WTC11 (cell line): ENCODE measurements at regions not wholly inside any gene's neighbourhood (a gene's known extent, or its start where the extent isn't known, plus 50 kb on each side); places are given as distances from the start of the nearest gene placed in this dataset.
A peak's percentile ranks its signal among the peaks of the same experiment; 100 is the strongest.

Source experiments
- ATAC-seq: fragments of 200-7000 bp; cut with Tn5 transposase; 2 replicates; pipeline ENCODE4 v1.10.0; 2021; ENCODE audit warnings: mild to moderate bottlenecking, moderate library complexity
- CTCF ChIA-PET: fragments of 300-600 bp; sonication (Branson Sonifier 250); formaldehyde crosslinking; loops from one replicate; lab custom pipeline; 2021; ENCODE audit warnings: antibody characterized with exemption; lab: Charles Lee
- POLR2A ChIA-PET: fragments of 350-600 bp; sonication (Branson Sonifier 250); formaldehyde crosslinking; loops from one replicate; lab custom pipeline; 2021; ENCODE audit warnings: antibody characterized with exemption; lab: Charles Lee
- DNase-seq: peaks from one replicate; pipeline ENCODE4 v3.0.0; 2021; ENCODE audit warnings: low spot score
- H3K27ac Mint-ChIP-seq: 2 replicates; pipeline ENCODE4 v1.8.0; 2021; ENCODE audit warnings: mixed read lengths
- H3K27me3 Mint-ChIP-seq: 2 replicates; pipeline ENCODE4 v1.8.0; 2021; ENCODE audit warnings: low read depth, mild to moderate bottlenecking, moderate library complexity, mixed read lengths
- H3K36me3 Mint-ChIP-seq: 2 replicates; pipeline ENCODE4 v1.8.0; 2021; ENCODE audit warnings: mixed read lengths
- H3K4me1 Mint-ChIP-seq: 2 replicates; pipeline ENCODE4 v1.8.0; 2022; ENCODE audit warnings: mixed read lengths
- H3K4me3 Mint-ChIP-seq: 2 replicates; pipeline ENCODE4 v1.8.0; 2021; ENCODE audit warnings: mild to moderate bottlenecking, moderate library complexity, mixed read lengths
- H3K9me3 Mint-ChIP-seq: 2 replicates; pipeline ENCODE4 v1.8.0; 2021; ENCODE audit warnings: mixed read lengths
- FOXJ3 ChIP-seq: sonication (generic); formaldehyde crosslinking; IDR thresholded peaks from 2 replicates; pipeline ENCODE4 v1.9.0; 2021; ENCODE audit warnings: missing genetic modification reagents, mild to moderate bottlenecking, borderline replicate concordance
- FOXK1 ChIP-seq: sonication (generic); formaldehyde crosslinking; IDR thresholded peaks from 2 replicates; pipeline ENCODE4 v1.8.0; 2022; ENCODE audit warnings: mild to moderate bottlenecking, moderate library complexity, missing genetic modification reagents
- FOXP1 ChIP-seq: sonication (generic); formaldehyde crosslinking; IDR thresholded peaks from 2 replicates; pipeline ENCODE4 v1.8.0; 2022; ENCODE audit warnings: missing genetic modification reagents, mild to moderate bottlenecking, moderate library complexity, borderline replicate concordance
- GABPB1 ChIP-seq: sonication (generic); formaldehyde crosslinking; IDR thresholded peaks from 2 replicates; pipeline ENCODE4 v1.8.1; 2023; ENCODE audit warnings: mild to moderate bottlenecking, missing genetic modification reagents
- GRHL2 ChIP-seq: fragments of 250-450 bp; sonication (Bioruptor Pico); IDR thresholded peaks from 2 replicates; pipeline ENCODE4 v1.8.0; 2022; ENCODE audit warnings: mild to moderate bottlenecking, moderate library complexity; ENCODE audit not compliant: insufficient replicate concordance, severe bottlenecking
- HMGA2 ChIP-seq: fragments of 250-450 bp; sonication (Bioruptor Pico); IDR thresholded peaks from 2 replicates; pipeline ENCODE4 v1.4.0; 2021; ENCODE audit warnings: mild to moderate bottlenecking, moderate library complexity
- JAZF1 ChIP-seq: fragments of 250-450 bp; sonication (Bioruptor Pico); IDR thresholded peaks from 2 replicates; pipeline ENCODE4 v1.9.0; 2021; ENCODE audit warnings: moderate library complexity, mild to moderate bottlenecking, inconsistent platforms
- KAT7 ChIP-seq: sonication (generic); formaldehyde crosslinking; IDR thresholded peaks from 2 replicates; pipeline ENCODE4 v1.8.1; 2023; ENCODE audit warnings: missing genetic modification reagents, mild to moderate bottlenecking, borderline replicate concordance
- RELA ChIP-seq: sonication (generic); formaldehyde crosslinking; IDR thresholded peaks from 2 replicates; pipeline ENCODE4 v1.8.1; 2022; ENCODE audit warnings: missing genetic modification reagents, mild to moderate bottlenecking, borderline replicate concordance
- TCF7 ChIP-seq: sonication (generic); formaldehyde crosslinking; IDR thresholded peaks from 2 replicates; pipeline ENCODE4 v1.8.0; 2022; ENCODE audit warnings: mild to moderate bottlenecking, low read depth, missing genetic modification reagents, moderate library complexity
- TEAD4 ChIP-seq: sonication (generic); formaldehyde crosslinking; IDR thresholded peaks from 2 replicates; pipeline ENCODE4 v1.8.0; 2022; ENCODE audit warnings: mild to moderate bottlenecking, missing genetic modification reagents
- ZNF232 ChIP-seq: sonication (generic); formaldehyde crosslinking; IDR thresholded peaks from 2 replicates; pipeline ENCODE4 v1.8.0; 2022; ENCODE audit warnings: mild to moderate bottlenecking, missing genetic modification reagents
- ZNF263 ChIP-seq: sonication (generic); formaldehyde crosslinking; IDR thresholded peaks from 2 replicates; pipeline ENCODE4 v1.8.1; 2022; ENCODE audit warnings: low read depth, mild to moderate bottlenecking, moderate library complexity, missing genetic modification reagents
- ZNF317 ChIP-seq: sonication (generic); formaldehyde crosslinking; IDR thresholded peaks from 2 replicates; pipeline ENCODE4 v1.8.1; 2023; ENCODE audit warnings: low read depth, mild to moderate bottlenecking, moderate library complexity, missing genetic modification reagents, borderline replicate concordance
- ZNF416 ChIP-seq: fragments of 250-450 bp; sonication (Bioruptor Pico); IDR thresholded peaks from 2 replicates; pipeline ENCODE4 v1.9.0; 2021; ENCODE audit warnings: mild to moderate bottlenecking, inconsistent platforms
- TF ChIP-seq, protein P1 (sequence below): sonication (generic); formaldehyde crosslinking; IDR thresholded peaks from 2 replicates; pipeline ENCODE4 v1.8.1; 2023; ENCODE audit warnings: mild to moderate bottlenecking, missing genetic modification reagents, moderate library complexity
- TF ChIP-seq, protein P2 (sequence below): fragments of 250-450 bp; sonication (Bioruptor Pico); IDR thresholded peaks from 2 replicates; pipeline ENCODE4 v1.9.0; 2021; ENCODE audit warnings: mild to moderate bottlenecking
- TF ChIP-seq, protein P3 (sequence below): sonication (generic); formaldehyde crosslinking; conservative IDR thresholded peaks from 2 replicates; pipeline ENCODE4 v1.8.1; 2022; ENCODE audit warnings: mild to moderate bottlenecking, missing genetic modification reagents
- TF ChIP-seq, protein P4 (sequence below): fragments of 250-450 bp; sonication (Bioruptor Pico); IDR thresholded peaks from 2 replicates; pipeline ENCODE4 v1.9.0; 2021; ENCODE audit warnings: moderate library complexity, mild to moderate bottlenecking, inconsistent platforms, borderline replicate concordance
- TF ChIP-seq, protein P5 (sequence below): fragments of 250-450 bp; sonication (Bioruptor Pico); conservative IDR thresholded peaks from 2 replicates; pipeline ENCODE4 v1.9.0; 2021; ENCODE audit warnings: mild to moderate bottlenecking
- TF ChIP-seq, protein P6 (sequence below): sonication (generic); formaldehyde crosslinking; IDR thresholded peaks from 2 replicates; pipeline ENCODE4 v1.8.1; 2023; ENCODE audit warnings: mild to moderate bottlenecking, missing genetic modification reagents
- TF ChIP-seq, protein P7 (sequence below): sonication (generic); formaldehyde crosslinking; IDR thresholded peaks from 2 replicates; pipeline ENCODE4 v1.8.0; 2023; ENCODE audit warnings: missing genetic modification reagents

DNA sequence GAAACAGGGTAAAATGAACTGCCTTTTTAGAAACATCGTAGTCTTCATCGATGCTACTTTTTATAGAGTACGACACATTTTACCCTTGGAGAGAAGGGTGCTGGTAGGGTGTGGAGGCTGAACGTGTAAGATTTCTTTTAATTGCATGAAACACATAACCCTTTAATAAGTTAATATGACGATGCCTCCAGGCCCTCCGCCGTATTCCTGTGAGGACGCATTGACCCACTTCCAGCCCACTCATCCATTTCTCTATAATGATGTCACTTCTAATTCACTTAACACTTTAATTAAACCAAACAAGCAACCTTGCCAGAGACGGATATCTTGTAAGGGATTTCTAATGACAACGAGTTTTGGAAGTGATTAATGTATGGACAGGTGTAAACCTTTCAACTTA, 158.7 kb downstream of the IRX2 start:
- Mint-ChIP-seq H3K27me3 (no peaks in the 10 kb centered on the region), H3K4me3 (no peak overlapping the region), H3K27ac (no peak overlapping the region), H3K36me3 (no peaks in the 10 kb centered on the region), H3K9me3 (no peaks in the 10 kb centered on the region), H3K4me1 (no peaks in the 10 kb centered on the region)
- TF ChIP-seq RELA (CRISPR knock-in tag) (no peak), FOXK1 (CRISPR knock-in tag) (no peak), ZNF263 (CRISPR knock-in tag) (no peak), ZNF317 (no peak), GABPB1 (CRISPR knock-in tag) (no peak), JAZF1 (no peak), ZNF416 (CRISPR knock-in tag) (no peak), HMGA2 (CRISPR knock-in tag) (no peak), ZNF232 (CRISPR knock-in tag) (no peak)
- TF ChIP-seq, protein P1, sequence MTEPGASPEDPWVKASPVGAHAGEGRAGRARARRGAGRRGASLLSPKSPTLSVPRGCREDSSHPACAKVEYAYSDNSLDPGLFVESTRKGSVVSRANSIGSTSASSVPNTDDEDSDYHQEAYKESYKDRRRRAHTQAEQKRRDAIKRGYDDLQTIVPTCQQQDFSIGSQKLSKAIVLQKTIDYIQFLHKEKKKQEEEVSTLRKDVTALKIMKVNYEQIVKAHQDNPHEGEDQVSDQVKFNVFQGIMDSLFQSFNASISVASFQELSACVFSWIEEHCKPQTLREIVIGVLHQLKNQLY (CRISPR knock-in tag), result no peak
- TF ChIP-seq, protein P2, sequence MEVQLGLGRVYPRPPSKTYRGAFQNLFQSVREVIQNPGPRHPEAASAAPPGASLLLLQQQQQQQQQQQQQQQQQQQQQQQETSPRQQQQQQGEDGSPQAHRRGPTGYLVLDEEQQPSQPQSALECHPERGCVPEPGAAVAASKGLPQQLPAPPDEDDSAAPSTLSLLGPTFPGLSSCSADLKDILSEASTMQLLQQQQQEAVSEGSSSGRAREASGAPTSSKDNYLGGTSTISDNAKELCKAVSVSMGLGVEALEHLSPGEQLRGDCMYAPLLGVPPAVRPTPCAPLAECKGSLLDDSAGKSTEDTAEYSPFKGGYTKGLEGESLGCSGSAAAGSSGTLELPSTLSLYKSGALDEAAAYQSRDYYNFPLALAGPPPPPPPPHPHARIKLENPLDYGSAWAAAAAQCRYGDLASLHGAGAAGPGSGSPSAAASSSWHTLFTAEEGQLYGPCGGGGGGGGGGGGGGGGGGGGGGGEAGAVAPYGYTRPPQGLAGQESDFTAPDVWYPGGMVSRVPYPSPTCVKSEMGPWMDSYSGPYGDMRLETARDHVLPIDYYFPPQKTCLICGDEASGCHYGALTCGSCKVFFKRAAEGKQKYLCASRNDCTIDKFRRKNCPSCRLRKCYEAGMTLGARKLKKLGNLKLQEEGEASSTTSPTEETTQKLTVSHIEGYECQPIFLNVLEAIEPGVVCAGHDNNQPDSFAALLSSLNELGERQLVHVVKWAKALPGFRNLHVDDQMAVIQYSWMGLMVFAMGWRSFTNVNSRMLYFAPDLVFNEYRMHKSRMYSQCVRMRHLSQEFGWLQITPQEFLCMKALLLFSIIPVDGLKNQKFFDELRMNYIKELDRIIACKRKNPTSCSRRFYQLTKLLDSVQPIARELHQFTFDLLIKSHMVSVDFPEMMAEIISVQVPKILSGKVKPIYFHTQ, result no peak
- TF ChIP-seq, protein P3, sequence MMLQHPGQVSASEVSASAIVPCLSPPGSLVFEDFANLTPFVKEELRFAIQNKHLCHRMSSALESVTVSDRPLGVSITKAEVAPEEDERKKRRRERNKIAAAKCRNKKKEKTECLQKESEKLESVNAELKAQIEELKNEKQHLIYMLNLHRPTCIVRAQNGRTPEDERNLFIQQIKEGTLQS, result no peak
- TF ChIP-seq, protein P4, sequence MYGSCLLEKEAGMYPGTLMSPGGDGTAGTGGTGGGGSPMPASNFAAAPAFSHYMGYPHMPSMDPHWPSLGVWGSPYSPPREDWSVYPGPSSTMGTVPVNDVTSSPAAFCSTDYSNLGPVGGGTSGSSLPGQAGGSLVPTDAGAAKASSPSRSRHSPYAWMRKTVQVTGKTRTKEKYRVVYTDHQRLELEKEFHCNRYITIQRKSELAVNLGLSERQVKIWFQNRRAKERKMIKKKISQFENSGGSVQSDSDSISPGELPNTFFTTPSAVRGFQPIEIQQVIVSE (CRISPR knock-in tag), result no peak
- TF ChIP-seq, protein P5, sequence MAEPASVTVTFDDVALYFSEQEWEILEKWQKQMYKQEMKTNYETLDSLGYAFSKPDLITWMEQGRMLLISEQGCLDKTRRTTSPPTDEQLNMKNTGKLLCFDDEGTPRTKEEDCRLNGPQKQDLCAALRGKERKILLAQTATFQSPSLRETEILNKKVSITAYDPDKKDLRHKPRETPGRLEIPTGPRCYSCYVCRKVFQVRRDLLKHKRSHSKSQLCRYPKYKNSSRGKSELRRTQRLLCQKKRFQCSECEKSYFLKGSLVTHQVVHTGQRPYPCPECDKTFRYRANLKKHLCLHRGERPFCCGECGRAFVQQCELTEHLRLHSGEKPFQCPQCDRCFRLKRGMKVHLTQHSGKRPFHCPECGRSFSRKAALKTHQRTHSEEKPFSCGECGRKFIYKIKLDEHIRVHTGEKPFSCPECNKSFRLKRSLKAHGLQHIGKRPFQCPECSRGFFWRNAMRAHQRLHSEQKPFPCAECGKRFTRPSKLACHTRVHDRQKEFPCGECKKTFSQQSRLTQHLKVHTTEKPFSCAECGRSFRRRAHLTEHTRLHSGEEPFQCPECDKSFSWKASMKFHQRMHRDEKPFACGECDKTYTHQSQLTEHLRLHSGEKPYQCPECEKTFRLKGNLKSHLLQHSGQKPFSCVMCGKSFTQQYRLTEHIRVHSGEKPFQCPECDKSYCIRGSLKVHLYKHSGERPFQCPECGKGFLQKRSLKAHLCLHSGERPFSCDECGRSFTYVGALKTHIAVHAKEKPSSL, result no peak
- ATAC-seq (no peak), DNase-seq (no peak)
- POLR2A ChIA-PET, result no interaction called here
- CTCF ChIA-PET, result no interaction called here

DNA sequence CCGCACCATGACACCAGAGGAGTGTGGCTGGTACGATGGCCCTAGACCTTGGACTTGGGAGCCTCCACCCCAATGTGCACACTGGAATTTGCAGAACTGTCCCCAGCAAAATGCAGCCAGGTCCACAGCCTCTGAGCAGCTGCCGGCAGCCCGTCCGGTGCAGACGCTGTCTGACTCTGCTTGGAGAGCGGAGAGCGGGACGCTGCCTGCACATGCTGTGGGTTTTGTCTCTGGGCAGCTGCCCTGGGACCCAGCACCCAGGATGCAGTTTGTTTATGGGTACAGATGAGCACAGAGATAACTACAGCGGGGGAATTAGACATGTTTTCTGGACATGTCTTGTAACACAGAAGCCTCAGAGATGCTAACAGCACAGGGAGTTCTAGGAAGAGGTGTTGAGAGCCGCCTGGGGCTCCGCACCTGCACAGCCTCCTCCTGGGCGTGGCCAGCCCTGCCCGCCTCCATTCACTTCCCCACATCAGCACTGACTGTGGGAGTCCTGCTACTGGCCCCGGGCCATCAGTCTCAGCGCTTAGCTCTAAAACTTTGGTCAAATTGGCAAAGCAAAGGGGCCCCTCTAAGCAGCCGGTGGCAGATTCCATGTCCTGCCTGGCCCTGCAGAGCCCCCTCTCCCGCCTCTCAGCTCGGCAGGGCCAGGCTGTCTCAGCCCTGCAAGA, 159.6 kb downstream of the IRX2 start:
- CTCF ChIA-PET, result no interaction called here
- no peak overlapping the region for H3K4me3 Mint-ChIP-seq
- DNase-seq (peak; percentile 32), ATAC-seq (peak; percentile 86)
- no peaks in the 10 kb centered on the region for H3K4me1 Mint-ChIP-seq
- POLR2A ChIA-PET, result no interaction called here
- H3K9me3 Mint-ChIP-seq, result no peaks in the 10 kb centered on the region
- H3K27ac Mint-ChIP-seq, result no peak overlapping the region
- H3K36me3 Mint-ChIP-seq, result no peaks in the 10 kb centered on the region
- no peaks in the 10 kb centered on the region for H3K27me3 Mint-ChIP-seq
- TF ChIP-seq TEAD4 (CRISPR knock-in tag) (no peak), FOXJ3 (CRISPR knock-in tag) (no peak), GRHL2 (CRISPR knock-in tag) (no peak), KAT7 (CRISPR knock-in tag) (no peak), TCF7 (CRISPR knock-in tag) (no peak), FOXP1 (CRISPR knock-in tag) (no peak), ZNF317 (no peak)
- TF ChIP-seq, protein P6, sequence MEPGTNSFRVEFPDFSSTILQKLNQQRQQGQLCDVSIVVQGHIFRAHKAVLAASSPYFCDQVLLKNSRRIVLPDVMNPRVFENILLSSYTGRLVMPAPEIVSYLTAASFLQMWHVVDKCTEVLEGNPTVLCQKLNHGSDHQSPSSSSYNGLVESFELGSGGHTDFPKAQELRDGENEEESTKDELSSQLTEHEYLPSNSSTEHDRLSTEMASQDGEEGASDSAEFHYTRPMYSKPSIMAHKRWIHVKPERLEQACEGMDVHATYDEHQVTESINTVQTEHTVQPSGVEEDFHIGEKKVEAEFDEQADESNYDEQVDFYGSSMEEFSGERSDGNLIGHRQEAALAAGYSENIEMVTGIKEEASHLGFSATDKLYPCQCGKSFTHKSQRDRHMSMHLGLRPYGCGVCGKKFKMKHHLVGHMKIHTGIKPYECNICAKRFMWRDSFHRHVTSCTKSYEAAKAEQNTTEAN (CRISPR knock-in tag), result no peak
- TF ChIP-seq, protein P7, sequence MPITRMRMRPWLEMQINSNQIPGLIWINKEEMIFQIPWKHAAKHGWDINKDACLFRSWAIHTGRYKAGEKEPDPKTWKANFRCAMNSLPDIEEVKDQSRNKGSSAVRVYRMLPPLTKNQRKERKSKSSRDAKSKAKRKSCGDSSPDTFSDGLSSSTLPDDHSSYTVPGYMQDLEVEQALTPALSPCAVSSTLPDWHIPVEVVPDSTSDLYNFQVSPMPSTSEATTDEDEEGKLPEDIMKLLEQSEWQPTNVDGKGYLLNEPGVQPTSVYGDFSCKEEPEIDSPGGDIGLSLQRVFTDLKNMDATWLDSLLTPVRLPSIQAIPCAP, result no peak
